Activated CD8-positive, alpha-beta memory T cell treated with anti-CD3 and anti-CD28 coated beads, Interleukin-2, amount 50 U/mL, for 24 hours (primary cell): ENCODE measurements at regions not wholly inside any gene's neighbourhood (a gene's known extent, or its start where the extent isn't known, plus 50 kb on each side); places are given as distances from the start of the nearest gene placed in this dataset.

Experiments
- DNase-seq: peaks from one replicate; pipeline ENCODE4 v3.0.0-alpha.2; 2020; ENCODE audit errors: extremely low read depth

DNA sequence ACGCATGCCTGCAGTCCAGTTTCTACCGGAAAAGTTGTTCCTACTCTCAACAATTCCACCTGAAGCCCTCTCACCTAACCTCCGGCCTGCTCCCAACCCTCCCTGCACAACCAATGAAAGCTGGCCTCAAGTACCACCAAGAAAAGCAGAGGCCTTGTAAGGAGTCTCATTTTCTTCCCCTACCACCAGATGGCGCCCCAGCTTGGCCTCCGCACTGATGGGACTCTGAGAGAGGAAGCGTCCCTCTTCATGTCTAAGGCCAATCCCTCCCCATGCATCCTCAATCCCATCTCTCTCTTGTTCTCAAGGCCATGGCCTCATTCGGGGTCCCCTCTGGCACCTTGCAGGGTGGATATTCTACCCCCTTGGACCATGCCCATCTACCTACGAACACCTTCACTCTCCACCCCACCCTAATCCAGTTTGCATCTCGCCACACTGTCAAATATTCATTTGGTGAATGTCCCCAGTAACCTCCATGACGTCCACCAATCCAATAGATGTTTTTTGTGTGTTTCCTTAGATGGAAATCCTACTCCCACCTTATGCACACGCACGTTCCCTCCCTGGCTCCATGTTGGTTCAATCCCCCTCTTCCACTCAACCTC, 412.8 kb downstream of the ZNF536 start:
- DNase-seq: peak; percentile 24

DNA sequence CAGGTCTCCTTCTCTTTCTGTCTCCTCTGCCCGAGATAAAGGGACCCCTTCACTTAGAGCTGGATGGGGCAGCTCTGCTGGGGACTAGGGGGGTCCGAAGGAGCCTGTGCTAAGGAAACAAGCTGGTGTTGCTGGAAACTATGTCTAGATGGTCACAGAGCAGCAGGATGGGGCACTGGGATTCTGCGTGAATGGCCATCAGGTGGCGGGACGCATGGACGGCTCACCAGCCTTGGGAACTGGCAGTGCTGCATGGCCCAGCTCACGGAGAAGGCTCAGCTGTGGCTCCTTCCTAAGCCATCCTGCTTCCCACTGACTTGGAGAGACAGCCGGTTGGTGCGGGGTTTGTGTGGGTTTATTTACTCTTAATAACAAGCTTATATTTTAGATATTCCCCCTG, 411.8 kb downstream of the ZNF536 start:
- no peak for DNase-seq

DNA sequence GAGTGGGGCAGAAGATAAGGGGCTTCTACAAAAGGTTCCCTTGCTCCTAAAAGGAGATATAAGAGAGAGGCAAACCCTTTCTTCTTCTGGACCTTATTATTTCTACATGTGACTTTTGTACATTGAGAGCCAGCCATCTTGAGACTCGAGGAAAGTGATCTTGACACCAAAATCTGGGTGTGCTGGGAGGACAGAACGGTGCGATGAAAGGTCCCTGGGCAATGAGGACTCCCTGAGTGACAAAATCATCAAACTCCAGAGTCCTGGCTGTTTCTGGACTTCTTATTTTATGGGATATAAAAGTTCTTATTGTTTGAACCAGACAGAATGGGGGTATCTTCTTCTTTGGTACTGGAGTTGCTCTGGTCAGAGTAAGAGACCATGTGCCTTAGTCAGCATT, 411.0 kb downstream of the ZNF536 start:
- DNase-seq: no peak

DNA sequence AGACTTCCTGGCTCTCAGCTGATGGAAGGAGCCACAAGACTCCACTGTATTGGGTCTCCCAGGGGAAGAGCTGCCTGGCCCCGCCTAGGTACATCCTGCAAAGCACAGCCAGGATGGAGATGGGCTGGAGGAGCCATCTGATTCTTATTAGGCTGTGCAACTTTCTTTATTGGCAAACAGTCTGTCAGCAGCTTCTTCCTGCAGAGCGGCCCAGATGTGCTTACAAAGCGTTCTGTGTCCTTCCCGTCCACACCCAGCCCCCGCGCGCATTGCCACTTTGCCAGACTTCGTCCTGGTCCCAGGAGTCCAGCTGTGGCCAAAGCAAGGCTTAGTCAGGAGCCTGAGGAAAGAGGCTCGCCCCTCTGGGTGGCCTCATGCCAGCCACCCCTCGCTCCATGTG, 409.3 kb downstream of the ZNF536 start:
- DNase-seq: no peak

DNA sequence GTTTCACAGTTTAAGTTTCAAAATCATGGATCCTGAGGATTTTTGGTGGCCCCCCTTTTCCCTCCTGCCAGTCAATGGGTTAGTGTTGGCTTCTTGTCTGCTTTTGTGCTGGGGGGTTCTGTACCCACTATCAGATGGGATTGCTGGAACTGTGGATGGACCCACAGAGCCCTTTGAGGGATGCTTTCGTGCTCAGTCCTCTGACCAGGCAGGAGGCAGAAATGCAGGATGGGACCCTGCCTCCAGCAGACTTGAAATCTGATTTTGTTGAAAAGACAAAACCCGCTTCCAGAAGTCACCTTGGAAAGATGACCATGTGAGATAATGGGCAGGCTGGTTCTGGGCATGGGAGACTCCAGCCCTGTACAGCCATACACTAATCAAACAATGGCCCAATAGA, 408.9 kb downstream of the ZNF536 start:
- no peak for DNase-seq

DNA sequence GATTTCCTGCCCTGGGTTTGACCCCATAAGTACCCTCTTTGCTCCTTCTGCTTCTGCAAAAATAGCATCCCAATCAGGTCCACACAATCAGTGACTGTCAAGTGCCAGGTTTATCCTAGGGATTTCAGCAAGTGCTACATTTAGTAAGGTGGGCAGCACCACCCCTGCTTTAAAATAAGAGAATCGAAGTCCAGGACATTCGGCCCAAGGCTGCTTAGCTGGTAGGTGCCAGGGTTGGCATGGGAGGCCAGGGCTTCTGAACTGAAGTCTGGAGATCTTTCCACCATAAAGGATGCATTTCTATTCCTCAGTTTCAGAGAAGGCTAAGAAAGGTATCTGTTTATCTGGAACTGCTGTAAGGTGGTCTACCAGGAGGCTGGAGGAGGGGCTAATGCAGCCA, 408.3 kb downstream of the ZNF536 start:
- DNase-seq: no peak

DNA sequence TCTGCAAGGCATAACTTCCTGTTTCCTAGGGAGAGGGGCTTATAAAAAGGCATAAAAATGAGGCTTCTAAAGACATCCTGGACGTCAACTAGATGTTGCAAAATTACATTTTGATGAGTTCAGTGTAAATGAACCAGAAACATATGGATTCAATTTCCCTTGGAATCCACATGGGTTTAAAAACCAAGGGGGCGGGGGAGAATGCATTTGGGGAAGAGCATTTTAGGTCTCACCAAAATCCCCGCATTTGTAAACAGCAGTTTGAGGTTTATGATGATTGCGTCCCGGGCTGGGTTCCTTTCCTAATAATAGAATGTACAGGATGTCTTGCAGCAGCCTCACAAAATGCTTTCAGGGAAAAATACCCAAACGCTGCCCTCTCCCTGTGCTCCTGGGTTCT, 407.8 kb downstream of the ZNF536 start:
- no peak for DNase-seq

DNA sequence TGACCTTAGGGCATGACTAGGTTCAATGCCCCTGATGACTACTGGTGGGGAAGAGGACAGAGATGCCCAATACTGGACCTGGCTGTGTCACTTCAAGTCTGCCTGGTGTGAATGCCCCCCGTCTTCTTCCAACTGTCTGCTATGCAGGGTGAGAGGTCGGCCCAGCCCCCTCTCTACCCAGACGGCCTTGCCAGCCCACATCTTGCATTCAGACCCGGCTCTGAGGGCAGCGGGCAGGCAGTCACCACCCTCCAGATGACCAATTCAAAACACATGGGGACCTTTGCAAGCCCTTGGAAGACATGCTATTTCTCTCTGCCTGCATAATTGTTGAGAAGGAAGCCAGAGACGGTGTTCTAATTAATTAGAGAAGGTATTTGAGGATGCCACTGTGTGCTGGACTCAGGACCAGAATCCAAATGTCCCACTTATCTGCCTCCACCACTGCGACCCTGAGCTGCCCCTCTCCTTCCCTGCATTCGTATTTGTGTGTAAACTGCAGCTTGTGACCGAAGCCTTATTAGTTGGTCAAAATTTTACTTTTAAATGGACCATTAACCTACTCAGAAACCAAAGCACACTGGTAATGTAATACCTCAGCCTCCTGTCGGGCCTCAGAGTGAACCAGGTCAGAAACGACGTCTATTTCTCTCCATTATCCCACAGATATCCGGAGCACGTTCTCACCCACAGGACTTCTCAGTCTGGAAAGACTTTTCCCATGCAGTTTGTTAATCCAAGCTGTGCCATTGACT, 407.0 kb downstream of the ZNF536 start:
- DNase-seq: no peak

DNA sequence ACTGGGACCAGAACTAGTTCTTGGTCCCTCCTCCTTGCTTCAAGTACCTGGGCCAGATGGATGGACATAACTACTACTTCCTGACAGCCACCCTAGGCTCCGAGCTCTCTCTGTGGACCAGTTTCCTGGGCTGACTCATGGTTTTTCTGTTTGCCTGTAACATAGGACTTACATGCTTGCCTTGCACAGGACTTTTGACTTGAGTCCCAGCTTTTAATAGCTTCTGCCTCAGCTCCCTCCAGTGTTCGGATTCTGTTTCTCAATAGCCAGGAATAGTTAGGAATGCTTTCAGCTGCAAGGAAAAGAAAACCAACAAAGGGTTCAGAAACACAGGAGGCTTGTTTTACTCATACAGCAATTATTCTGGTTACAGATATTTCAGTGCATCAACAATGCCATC, 405.9 kb downstream of the ZNF536 start:
- no peak for DNase-seq

DNA sequence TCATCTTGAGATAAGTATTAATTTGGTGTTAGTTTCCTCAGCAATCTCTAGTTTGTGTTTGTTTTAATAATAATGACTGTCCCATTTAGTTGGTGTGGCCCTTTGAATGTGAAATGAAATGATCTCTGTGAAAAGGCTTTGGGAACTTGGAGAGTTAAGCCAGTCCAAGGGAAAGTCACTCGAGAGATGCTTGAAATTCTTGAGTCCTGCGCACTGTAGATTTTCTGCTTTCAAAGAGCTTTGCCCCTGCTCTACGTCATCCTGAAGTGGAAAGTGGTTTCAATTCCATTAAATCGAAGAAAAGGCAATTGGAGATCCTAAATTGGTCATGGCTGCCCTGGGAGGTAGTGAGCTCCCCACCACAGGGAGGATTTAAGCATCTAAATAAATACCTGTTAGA, 403.8 kb downstream of the ZNF536 start:
- no peak for DNase-seq

DNA sequence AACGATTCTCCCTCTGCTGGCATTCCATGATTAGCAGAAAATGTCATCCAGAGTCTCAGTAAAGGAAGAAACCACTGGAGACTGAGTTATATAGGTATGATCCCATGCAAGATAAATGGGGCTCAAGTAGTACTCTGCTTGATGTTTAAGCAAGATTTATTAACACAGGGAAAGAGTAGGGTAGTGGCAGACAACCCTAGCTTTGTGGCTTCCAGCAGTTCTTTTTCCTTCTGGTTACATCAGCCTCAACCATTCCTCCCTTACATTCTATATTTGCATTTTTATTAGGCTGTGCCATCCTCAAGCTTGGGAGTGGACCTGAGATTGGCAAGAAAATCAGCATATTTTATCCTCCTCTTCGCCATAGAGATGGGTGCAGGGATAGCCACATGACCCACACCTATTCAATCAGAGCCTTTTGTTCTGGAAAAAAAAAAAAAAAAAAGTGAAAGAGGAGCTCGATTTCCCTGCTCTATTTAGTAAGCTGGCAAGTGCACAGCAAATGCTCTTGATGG, 402.1 kb downstream of the ZNF536 start:
- no peak for DNase-seq

DNA sequence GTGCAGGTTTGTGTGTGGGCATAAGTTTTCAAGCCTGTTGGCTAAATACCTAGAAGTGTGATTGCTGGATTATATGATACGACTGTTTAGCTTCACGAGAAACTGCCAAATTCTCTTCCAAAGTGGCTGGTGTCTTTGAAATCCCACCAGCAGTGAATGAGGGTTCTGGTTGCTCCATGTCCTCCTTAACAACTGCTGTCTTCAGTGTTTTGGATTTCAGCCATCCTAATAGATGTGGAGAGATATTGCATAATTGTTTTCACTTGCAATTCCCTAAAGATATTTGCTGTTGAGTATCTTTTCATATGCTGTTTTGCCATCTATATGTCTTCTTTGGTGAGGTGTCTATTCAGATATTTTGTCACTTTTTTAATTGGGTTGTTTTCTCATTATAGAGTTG, 390.5 kb downstream of the ZNF536 start:
- DNase-seq: no peak

DNA sequence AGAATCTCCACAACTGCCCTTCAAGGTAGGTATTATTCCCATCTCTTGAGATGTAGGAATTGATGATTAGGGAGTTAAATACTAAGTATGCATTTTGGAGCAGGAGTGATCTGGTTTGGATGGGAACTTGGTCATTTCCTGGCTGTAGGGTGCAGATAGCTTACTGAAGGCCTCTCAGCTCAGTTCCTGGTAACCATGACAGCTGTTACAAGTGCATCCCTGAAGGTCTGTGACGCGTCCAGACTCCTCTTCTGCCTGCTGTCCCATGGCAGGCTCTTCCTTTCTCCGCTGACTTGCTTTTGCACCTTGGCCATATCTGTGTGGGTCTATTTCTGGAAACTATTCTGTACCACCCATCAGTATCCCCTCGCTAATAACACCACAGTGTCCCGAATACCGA, 387.8 kb downstream of the ZNF536 start:
- no peak for DNase-seq

DNA sequence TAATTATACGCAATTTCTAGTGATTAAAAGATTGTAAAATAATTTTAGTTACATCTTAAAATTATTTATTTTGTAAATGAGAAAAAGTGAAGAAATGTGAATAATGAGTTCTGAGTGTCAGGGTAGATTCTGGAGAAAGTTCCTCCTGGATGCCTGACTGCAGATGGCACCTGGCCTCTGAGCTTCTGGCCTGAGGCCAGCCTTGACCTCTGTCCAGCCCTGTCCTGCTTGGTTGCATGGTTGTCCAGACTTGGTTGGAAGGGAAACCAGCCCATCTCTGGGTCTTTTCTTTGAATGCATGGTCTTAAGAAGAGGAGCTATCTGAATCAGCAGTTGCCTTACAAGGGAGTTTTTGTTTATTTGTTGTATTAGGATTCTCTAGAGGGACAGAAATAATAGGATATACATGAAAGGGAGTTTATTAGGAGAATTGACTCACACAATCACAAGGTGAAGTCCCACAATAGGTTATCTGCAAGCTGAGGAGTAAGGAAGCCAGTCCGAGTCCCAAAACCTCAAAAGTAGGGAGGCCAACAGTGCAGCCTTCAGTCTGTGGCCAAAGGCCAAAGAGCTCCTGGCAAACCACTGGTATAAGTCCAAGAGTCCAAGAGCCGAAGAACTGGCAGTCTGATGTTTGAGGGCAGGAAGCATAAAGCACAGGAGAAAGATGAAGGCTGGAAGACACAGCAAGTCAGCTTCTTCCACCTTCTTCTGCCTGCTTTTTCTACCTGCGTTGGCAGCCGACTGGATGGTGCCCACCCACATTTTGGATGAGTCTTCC, 385.8 kb downstream of the ZNF536 start:
- DNase-seq: no peak

DNA sequence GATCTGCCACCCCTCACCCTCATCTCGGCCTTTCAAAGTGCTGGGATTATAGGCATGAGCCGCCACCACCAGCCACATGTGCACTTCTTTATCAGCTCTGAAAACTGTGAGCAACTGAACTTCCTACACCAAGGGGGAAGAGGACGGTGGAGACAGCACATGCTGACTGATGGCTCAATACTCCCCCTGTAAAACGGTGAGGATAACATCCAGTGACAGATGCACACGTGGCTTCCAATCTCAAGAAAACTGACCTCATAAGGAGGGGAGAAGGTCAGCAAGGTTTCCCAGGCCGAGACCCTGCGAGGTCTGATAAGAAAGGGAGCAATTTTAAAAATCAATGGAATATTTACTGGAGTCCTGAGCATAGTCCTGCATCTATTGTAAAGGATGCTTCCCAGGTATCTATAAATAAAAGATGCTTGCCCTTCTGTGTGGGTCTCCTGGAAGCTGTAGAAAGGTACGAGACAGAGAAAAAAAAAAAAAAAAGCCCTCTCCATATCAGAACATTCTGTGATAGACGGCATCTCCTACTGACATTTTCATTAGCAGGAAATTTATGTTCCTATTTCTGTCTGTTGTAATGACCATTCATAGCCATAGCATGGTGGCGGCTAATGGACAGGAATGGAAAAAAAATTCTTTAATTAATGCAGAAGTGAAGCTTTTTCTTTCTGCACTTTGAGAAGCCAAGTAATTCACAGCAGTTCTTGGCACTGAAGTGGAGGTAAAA, 385.1 kb downstream of the ZNF536 start:
- DNase-seq: no peak

DNA sequence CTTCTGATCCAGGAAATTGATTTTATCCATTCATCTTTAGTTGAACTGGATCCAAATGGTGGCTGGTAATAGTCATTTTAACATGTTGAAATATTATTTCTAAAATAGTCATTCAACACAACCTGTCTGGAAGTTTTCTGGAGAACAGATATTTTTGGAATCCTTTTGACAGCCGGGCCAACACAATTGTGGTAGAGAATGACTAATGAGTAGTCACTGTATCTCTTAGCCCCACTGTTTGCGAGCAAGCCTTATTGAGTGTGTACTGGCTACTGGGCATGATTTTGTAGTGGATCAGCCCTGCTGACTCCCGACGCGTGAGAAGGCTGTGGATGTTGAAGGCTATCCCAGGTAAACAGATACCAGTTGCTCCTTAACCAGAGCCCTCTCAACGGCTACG, 383.4 kb downstream of the ZNF536 start:
- DNase-seq: no peak

DNA sequence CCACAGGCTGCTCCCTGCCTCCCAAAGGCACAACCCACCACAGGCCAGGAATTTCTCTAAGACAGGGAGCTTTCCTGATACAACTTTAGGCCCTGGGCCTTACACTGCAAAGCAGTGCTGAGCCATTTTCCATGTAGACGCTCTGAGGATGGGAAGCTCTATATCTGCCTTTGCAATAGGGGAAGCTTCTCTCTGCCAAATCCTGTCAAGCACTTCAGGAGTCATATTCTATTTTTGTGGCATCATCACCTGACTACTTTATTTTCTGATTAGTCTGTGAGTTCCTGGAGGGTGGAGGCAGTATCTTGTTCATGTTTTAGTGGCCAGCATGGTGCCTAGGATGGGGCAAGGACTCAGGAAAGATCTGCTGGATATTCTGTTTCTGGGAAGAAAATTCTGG, 382.0 kb downstream of the ZNF536 start:
- DNase-seq: no peak

DNA sequence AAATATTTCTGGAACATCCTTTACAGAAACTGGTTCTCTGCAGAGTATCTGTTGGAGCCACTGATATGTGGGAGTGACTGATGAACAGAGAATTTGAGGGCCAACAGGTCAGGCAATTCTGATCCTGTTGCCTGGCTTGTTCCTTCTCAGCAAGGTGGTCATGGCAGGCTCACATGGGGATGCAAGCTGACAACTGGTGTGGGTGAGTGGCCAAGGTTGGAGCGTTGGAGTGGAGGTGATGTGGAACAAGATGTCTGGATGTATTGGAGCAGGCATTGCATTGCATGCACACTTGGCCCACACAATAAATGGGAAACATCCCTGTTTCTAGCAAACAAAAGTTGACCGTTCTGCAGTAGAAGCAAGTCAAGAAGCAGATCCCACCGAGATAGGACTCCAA, 380.7 kb downstream of the ZNF536 start:
- no peak for DNase-seq

DNA sequence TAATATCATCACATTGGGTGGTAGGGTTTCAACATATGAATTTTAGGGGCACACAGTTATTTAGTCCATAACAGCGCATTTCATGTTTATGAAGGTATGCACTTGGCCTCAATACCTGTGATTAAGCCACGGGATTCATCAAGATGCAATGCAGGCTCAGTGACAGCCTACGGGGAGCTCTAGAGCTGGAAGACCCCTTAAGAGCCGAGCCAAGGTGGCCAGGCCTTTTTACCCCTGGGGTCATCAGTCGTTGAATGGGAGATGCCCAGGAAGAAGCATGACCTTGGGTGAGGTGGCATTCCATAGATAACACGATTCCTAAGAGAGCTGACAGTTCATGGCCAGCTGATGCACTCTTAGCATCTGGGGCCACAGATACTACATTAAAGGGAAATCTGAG, 380.0 kb downstream of the ZNF536 start:
- no peak for DNase-seq

DNA sequence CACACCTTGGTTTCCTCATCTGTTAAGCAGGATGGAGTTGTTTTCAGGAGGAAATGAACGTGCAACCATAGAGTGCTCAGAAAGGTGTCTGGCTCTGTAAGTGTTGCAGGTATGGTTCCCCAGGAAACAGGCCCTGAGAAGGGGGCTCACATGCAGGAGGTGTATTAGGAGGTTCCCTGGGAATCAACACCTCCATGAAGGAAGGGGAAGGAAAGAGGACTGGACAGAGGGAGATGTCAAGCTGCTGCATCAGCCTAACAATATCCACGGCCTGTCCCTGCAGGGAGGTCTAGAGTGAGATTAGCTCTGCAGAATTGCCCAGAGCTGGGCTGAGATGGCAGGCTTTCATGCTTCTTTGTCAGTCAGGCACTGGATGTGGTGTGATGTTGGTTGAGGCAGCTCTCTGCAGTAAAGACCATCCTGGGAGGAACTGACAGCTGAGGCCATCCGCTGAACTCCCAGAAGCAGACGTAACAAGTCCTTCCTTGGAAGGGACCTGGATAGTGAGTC, 373.3 kb downstream of the ZNF536 start:
- DNase-seq: no peak

DNA sequence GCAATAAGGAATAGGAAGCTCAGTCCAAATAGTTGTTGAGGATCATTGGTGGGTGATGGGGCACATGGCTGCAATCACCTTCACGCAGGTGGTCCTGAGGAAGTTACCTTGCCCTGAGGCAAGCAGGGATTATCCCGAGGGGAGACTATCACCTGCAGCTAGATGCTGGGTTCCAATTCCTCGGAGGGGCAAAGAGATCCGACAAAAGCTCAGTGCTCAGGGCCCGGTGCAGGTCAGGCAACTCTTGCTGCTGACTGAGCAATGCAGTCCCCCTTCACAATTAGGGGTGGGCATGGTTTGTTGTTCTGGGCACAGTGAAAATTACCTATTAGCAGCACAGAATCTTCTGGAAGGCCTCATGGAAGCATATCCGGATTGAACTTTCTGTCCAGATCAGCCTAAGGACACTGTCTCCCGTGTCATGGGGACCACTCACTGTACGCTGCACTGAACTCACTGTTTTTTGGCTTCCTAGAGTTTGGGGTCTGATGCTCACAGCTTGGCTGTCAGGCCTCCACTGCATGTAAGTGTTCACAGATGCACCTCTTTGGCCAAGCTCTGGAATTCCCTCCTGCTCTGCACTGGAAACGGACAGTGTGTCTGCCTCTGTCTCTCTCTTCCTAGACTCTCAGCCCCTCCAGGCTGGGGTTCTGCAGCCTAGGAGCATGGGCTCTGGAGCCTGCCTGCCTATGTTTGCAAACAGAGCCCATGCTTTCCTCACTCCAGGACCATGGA, 372.7 kb downstream of the ZNF536 start:
- no peak for DNase-seq
